NCI-H2196 (cell line): ENCODE measurements at regions not wholly inside any gene's neighbourhood (a gene's known extent, or its start where the extent isn't known, plus 50 kb on each side); places are given as distances from the start of the nearest gene placed in this dataset.

Experiments used
- DNase-seq: peaks from one replicate; lab custom pipeline; 2025; ENCODE audit not compliant: unreplicated experiment; lab: John Stamatoyannopoulos, UW

DNA sequence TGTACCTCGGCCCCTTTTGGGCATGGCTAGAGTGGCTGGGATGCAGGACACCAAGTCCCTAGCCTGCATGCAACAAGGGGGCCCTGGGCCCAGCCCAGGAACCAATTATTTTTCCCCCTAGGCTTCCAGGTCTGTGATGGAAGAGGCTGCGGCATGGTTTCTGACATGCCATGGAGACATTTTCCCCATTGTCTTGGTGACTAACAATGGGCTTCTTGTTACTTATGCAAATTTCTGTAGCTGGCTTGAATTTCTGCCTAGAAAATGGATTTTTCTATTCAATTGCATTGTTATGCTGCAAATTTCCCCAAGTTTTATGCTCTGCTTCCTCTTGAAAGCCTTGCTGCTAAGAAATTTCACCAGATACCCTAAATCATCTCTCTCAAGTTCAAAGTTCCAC lies 1269.6 kb upstream of the CITED2 start:
- DNase-seq, result no peak

DNA sequence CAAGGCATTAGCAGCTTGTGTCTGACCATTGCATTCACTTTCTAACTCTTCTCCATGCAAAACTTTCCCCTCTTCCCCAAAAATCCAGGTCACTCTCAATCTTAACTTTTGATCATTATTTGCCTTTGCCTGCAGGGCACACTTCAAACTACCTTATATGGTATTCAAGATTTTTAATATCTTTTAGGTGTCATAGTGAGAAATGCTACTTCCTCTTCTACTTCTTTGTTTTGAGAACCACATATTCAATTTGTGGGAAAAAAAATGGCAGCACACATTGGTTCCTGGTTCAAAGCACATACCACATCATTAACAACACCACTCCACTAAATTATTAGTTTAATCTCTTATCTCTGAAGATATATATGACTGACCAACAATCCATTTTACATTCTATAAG lies 1267.0 kb upstream of the CITED2 start:
- DNase-seq, result no peak

DNA sequence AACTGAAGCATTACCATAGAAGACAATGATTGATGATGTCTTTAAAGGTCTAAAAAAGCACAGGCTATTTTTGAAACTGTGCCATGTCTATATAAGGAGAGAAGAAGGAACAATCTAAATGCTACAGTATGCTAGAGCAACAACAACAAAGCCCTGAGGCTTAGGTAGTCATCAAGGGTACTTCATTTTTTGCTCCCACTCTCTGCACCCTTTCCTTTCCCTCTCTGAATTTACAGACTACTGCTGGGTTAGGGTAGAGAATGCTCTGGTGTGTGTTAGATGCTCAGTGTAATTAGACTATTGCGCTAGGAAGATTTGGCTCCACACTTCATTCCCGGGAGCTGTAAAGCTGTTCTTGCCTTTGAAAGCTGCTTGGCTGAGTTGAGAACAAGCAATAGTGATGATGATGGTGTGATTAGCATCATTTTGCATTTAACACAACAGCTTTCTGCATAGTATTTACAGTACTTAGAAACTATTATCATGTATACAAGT lies 1262.5 kb upstream of the CITED2 start:
- no peak for DNase-seq

GRCh38 chr6:140636271-140636907 lies 1261.9 kb upstream of the CITED2 start:
- no peak for DNase-seq

DNA sequence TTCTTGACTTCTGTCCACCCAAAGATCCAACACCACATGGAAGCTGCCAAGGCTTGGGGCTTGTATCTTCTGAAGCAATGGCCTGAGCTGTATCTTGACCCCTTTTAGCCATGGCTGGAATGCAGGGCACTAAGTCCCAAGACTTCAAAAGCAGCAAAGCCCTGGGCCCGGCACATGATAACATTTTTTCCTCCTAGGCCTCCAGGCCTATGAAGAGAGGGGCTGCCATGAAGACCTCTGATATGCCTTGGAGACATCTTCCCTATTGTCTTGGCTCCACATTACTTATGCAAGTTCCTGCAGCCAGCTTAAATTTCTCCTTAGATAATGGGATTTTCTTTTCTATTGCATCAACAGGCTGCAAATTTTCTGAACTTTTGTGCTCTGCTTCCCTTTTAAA lies 1252.6 kb upstream of the CITED2 start:
- no peak for DNase-seq

DNA sequence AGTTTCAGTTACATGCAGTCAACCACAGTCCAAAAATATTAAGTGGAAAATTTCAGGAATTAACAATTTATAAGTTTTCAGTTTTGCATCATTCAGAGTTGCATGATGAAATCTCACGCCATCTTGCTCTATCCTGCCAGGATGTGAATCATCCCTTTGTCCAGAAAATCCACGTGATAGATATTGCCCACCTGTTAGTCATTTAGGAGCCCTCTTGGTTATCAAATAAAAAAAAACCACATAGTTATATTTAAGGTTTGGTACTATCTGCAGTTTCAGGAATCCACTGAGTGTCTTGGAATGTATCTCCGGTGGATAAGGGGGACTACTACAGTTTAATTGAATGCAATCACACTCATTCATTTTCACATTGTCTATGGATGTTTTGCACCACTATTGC lies 1249.0 kb upstream of the CITED2 start:
- DNase-seq, result no peak

DNA sequence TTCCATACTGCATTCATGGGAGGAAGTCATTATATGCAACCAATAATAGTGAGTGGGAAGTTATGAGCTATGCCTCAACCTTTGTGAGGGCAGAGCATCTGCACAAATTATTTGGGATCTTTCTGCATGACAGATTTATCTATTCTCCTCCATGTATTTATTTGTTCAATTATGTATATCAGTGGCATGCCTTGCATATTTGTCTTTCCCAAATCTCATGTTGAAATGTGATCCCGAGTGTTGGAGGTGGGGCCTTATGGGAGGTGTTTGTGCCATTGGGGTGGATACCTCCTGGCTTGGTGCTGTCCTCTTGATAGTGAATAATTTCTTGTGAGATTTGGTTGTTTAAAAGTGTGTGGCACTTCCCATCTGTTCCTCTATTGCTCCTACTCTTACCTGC lies 1246.0 kb upstream of the CITED2 start:
- no peak for DNase-seq

GRCh38 chr6:140609956-140610355 lies 1235.5 kb upstream of the CITED2 start:
- DNase-seq, result no peak

DNA sequence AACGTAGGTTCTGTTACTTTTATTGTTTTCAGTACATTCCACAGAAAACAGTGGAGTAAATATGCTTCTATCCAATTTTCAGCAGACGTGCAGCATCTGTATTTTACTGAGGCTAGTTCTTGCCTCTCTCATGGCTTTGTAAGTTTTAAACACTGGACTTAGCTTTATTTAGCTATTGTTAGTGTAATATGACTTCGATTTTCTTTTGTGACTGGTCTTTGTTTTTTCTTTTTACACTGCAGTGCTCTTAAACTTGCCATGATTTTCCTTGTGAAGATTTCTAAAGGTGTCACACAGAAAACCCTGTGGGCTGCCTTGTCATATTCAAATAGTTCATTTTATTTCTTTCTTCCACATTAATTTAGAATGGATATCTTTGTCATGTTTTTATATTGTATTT lies 1234.9 kb upstream of the CITED2 start:
- DNase-seq, result no peak

DNA sequence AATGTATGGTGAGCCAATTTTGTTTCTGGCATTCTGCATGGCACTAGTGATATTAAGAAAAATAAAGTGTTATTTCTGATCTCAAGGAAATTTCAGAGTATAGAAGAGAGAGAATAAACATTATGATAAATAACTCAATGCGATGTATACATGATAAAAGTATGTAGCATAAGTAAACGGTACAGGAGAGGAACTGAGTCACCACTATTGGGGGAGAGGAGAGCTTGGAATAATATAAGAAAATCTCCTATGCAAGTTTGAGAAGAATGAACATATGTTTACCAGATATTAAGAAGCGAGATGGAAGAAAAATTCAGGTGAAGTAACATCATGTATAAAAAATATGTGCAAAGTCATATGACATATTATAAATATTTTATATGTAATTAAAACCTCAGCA lies 1230.3 kb upstream of the CITED2 start:
- DNase-seq, result no peak

GRCh38 chr6:140602431-140603248 lies 1228.2 kb upstream of the CITED2 start:
- DNase-seq, result no peak

- no peak for DNase-seq
Measured at GRCh38 chr6:140601021-140601808, 1226.8 kb upstream of the CITED2 start.

GRCh38 chr6:140599916-140600315 lies 1225.5 kb upstream of the CITED2 start:
- no peak for DNase-seq

- DNase-seq, result no peak
Measured at GRCh38 chr6:140597181-140597580, 1222.7 kb upstream of the CITED2 start.

- no peak for DNase-seq
Measured at GRCh38 chr6:140594806-140595128, 1220.3 kb upstream of the CITED2 start.

DNA sequence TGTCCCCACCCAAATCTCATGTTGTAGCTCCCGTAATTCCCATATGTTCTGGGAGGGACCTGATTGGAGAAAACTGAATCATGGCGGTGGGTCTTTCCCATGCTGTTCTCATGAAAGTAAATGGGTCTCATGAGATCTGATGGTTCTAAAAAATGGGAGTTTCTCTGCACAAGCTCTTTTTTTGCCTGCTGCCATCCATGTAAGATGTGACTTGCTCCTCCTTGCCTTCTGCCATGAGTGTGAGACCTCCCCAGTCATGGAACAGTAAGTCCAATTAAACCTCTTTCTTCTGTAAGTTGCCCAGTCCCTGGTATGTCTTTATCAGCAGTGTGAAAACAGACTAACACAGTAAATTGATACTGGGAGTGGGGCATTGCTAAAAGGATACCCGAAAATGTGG lies 1218.4 kb upstream of the CITED2 start:
- no peak for DNase-seq

- DNase-seq, result no peak
Measured at GRCh38 chr6:140590641-140591040, 1216.2 kb upstream of the CITED2 start.

DNA sequence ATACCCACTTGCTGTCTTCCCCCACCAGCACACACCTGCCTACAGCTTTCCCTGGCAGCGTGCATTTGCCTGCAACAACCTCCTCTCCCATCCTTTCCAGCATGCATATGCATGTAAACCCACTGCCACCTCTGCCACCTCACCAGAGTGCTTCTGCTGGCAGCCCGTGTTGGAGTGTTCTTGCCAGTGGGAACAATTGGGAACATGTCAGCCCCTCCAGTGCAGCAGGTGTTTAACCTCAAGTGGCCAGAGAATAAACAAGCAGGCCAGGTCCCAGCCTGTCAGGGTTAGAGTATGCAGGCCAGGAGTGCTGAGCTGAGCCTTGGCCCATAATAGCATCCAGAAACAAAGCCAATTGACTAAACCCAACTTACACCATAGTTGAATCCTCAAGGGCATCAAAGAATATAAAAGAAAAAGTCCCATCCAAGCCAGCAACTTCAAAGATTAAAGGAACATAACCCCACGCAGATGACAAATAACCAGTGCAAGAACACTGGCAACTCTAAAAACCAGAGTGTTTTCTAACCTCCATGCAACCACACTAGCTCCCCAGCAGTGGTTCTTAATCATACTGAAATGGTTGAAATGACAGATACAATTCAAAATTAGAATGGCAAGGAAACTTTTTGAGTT lies 1212.1 kb upstream of the CITED2 start:
- peak; percentile 61 for DNase-seq

- no peak for DNase-seq
Measured at GRCh38 chr6:140581601-140582000, 1207.2 kb upstream of the CITED2 start.

- no peak for DNase-seq
Measured at GRCh38 chr6:140579918-140580317, 1205.5 kb upstream of the CITED2 start.

DNA sequence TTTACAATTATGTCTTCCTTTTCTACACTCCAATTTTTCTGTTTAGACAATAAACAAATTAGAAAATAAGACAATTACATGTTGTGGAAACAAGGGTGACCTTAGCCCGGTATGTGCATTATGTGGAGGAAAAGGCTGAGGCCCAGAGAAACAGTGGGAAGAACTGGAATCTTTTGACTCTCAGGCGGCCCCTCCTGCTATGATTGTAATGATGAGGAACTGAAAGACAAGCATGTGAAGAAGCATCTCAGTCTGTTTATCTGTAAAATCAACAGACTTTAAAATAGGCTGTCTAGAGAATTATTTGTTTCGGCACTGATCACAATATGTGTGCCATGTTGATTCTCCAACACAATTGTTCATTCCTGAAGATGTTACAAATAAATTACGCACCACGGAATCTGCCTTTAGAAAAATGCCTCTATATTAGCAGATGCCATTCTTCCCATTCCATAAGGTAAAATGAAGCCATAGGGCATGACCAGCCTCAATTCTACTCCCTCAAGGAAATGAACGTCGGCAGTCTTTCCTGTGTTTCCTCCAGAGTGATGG lies 1201.6 kb upstream of the CITED2 start:
- DNase-seq, result no peak
